ENCODE measurements at regions not wholly inside any gene's neighbourhood (a gene's known extent, or its start where the extent isn't known, plus 50 kb on each side); places are given as distances from the start of the nearest gene placed in this dataset.

DNA sequence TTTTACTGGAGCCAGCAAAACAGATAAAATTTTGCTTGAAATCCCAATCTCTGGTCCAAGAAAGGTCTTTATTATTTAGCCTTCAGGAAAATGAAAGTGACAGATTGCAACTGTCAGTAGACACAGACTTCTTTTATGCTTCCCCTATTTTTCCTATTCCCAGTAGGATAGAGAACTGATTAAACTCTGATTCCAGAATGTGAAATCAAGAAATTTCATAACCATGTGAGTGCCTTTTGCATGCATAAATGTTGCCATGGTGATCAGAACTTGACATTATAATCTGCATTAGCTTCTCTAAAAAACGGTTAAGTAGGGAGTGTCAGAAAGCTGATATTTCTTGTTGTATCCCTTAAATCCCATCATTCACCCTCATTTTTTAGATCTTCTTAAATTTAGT is 255.2 kb upstream of the GABRA2 start:
- TF ChIP-seq, protein P1, sequence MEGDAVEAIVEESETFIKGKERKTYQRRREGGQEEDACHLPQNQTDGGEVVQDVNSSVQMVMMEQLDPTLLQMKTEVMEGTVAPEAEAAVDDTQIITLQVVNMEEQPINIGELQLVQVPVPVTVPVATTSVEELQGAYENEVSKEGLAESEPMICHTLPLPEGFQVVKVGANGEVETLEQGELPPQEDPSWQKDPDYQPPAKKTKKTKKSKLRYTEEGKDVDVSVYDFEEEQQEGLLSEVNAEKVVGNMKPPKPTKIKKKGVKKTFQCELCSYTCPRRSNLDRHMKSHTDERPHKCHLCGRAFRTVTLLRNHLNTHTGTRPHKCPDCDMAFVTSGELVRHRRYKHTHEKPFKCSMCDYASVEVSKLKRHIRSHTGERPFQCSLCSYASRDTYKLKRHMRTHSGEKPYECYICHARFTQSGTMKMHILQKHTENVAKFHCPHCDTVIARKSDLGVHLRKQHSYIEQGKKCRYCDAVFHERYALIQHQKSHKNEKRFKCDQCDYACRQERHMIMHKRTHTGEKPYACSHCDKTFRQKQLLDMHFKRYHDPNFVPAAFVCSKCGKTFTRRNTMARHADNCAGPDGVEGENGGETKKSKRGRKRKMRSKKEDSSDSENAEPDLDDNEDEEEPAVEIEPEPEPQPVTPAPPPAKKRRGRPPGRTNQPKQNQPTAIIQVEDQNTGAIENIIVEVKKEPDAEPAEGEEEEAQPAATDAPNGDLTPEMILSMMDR (IDR thresholded peaks at IDR 0.05; ENCODE audit: insufficient read depth, low read length, poor library complexity, severe bottlenecking): no peak
- no peak for TF ChIP-seq EZH2phosphoT487 (conservative IDR thresholded peaks at IDR 0.05; ENCODE audit: low read length)

Data from SU-DHL-6 (cell line).